Retina (tissue), 1 donor: ENCODE measurements at regions not wholly inside any gene's neighbourhood (a gene's known extent, or its start where the extent isn't known, plus 50 kb on each side); places are given as distances from the start of the nearest gene placed in this dataset.
A peak's percentile ranks its signal among the peaks of the same experiment; 100 is the strongest.
"Not testable (repeated sequence)": the region's sequence is repeated elsewhere in the genome, so short reads cannot be mapped to it uniquely, and the experiment has no call there.

Source experiments
- DNase-seq: peaks from one replicate; pipeline ENCODE4 v3.0.0-alpha.2; 2016

GRCh38 chr7:54292171-54292925, 249.8 kb upstream of the VSTM2A start:
- DNase-seq: peak; percentile 49

DNA sequence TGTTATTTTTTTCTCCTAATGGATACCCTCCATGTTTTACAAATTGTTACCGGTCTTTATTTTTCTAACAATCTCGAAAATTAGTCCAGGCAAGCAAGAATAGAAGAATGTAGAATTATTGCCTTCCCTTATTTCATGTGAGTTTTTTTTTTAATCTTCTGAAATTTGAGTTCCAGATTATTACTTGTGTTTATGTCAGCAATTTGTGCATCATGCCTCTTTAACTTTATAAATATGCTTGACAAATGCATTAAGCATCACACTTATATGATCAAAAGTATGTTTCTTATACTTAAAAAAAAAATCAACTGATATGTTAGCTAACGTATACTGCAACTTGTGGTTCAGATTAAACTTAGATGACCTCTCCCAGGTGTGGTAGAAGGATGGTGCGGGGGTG, 242.7 kb upstream of the VSTM2A start:
- DNase-seq: no peak

DNA sequence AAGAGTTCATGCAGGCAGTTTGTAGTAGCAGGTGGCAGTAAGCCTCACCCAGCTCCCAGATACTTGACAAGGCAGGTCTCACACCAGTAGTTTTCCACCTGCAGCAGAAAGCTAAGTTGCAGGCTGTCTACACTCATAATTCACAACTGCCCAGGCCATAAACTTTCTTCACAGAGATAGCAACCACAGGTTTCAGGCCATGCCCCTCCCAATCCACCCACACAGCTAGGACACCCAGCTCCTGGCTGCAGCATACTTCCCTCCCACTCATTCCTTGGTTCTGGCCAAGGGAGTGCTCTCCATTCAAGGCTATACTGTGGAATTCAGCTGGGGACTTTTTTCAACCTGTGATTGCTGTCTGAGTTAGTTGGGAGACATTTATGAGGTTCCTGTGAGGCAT, 226.2 kb upstream of the VSTM2A start:
- not testable (repeated sequence) for DNase-seq

- DNase-seq: no peak
These were observed 215.5 kb upstream of the VSTM2A start for GRCh38 chr7:54326592-54327167.

- peak; percentile 37 for DNase-seq
These were observed 211.9 kb upstream of the VSTM2A start for GRCh38 chr7:54330216-54330800.

DNA sequence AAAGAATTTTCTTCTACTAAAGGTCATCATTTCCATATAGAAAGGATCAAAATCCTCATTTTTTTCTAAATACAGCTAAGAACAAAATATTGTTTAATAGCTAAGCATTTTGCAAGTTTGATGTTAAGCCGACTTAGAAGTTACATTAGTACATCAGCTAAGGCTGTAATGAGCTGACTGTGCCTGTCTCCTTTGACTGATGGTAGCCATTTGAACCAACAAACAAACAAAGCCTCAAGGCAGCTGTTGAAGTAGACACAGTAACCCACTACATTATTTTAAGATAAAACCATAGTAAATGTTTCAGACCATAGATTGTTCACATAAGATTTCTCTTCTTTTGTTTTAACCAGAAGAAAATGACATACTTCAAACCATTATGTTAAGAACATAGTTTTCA, 210.9 kb upstream of the VSTM2A start:
- no peak for DNase-seq

- no peak for DNase-seq
These were observed 209.9 kb upstream of the VSTM2A start for GRCh38 chr7:54332301-54332700.

DNA sequence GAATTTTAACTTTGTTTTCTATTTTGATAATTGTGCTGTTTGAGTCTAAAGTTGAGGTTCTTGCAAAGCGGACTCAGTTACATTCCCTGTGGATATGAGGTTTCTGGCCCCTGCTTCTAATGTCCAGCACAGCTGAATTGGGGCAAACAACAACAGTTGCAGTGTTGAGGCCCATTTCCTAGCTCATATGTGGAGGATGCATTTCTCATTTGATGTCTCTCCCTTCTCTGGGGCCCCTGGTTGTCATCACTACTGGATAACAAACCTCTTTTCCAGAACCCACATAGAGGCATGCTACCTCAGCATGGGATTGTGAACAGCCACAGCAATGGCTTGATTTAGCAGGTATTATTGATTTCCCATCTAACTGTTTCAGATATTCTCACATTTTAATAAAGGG, 208.2 kb upstream of the VSTM2A start:
- DNase-seq: no peak

- no peak for DNase-seq
These were observed 205.4 kb upstream of the VSTM2A start for GRCh38 chr7:54336800-54337199.

GRCh38 chr7:54337466-54337865, 204.7 kb upstream of the VSTM2A start:
- DNase-seq: no peak

- no peak for DNase-seq
These were observed 203.9 kb upstream of the VSTM2A start for GRCh38 chr7:54338319-54338718.

GRCh38 chr7:54339073-54339472, 203.1 kb upstream of the VSTM2A start:
- no peak for DNase-seq

- no peak for DNase-seq
These were observed 199.7 kb upstream of the VSTM2A start for GRCh38 chr7:54342458-54342857.

DNA sequence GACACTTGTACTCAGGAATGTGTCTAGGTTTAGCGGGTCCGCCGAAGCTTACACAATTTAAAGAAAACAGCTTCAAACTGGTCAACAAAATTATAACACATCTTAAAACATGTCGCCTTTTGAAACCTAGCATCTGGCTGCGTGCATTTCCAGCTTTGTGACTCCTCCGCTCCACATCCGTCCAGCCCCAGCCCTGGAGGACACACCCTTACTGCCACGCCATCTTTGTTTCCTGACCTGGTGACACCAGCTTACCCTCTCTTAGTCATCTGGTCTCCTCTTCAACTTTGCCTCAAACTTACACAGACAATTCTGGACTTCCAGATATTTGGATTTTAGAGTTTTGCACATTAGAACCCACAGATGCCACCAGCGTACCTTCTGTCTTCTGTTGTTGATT, 198.7 kb upstream of the VSTM2A start:
- DNase-seq: no peak

GRCh38 chr7:54345746-54346145, 196.4 kb upstream of the VSTM2A start:
- no peak for DNase-seq

GRCh38 chr7:54349229-54349628, 192.9 kb upstream of the VSTM2A start:
- DNase-seq: no peak

GRCh38 chr7:54354436-54354835, 187.7 kb upstream of the VSTM2A start:
- DNase-seq: no peak

DNA sequence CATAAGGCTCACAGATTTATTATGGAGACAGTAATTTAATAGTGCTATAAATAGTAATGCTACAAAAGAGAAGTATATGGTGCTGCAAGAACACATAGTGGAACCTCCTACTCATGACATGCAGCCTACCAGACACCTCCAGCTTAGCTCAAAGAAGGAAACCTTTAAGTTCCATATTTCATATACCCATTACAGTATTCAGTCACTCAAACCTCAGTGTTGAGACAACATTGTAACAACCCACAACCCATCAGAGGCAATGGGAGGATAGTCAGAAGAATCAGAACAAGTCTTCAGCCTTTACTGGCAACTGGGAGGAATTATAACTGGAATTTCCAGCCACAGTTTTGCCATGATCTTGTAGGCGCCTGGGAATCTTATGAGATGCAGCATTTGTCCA, 186.3 kb upstream of the VSTM2A start:
- DNase-seq: no peak

DNA sequence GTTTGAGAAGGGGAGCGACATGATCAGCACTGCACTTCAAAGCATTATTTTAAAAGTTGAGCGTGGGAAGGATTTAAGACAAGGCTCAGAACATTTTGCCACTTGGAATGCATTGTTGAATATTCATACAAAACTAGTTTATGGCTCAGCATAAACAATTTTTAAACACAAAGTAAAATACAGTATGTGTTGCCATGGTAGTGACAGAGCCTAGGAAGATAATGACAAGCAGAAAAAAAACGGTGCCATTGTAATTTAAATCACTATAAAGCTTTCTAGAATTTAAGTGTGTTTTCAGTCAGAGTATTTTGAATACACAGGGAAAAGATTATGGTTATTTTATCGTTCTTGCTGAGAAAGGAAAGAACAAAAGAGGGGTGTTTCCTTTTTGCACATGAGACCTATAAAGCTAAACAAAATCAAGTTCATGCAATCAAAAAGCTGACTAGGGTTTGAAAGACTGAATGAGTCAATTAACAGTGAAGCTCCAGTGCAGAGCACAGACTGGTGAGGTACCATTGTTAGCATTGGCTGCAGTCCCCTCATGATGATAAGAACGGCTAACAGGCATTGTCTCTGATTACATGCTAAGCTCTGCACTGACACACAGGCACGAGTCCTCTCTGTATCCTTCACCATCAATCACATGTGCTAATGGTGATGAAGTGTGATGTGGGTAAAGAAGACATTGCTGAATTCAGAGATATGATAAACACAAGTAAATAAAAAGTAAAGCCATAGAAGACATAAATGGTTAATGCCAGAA, 181.9 kb upstream of the VSTM2A start:
- DNase-seq: peak; percentile 39

GRCh38 chr7:54390565-54390964, 151.6 kb upstream of the VSTM2A start:
- DNase-seq: no peak

DNA sequence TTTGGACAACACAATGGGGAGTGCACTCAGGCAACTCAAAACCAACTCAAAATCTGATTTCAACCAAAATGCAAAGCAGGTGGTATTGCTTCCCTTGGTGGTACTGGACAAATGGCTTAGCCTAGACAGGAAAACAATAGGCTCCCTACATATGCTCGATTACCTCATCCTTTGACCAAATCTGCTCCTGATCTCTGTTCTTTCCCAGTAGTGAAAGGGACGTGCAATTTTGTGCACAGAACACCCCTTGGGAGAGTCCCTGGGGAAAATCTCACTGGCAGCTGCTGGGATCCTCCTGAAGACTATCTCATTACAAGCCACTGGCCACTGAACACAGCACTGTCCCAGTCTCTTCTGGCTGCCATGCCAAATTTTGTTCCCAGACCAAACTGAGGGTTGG, 149.2 kb upstream of the VSTM2A start:
- DNase-seq: no peak

DNA sequence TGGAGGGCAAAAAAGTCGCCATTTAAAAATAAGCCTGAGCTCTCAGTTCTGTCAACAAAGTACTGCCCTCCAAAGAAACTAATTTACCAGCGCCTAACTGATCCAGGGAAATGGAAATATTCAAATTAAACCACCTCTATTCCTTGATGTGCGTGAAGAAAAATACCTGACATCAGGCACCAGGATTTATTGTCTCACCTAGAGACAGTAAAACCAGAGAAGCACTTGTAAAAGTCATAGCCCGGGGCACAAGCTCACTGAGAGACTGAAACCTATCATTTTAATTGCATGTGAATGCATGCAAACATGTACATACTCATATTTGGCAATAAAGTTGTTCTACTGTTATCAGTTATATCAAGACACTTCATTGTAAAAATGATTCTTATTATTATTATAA, 147.3 kb upstream of the VSTM2A start:
- peak; percentile 45 for DNase-seq

DNA sequence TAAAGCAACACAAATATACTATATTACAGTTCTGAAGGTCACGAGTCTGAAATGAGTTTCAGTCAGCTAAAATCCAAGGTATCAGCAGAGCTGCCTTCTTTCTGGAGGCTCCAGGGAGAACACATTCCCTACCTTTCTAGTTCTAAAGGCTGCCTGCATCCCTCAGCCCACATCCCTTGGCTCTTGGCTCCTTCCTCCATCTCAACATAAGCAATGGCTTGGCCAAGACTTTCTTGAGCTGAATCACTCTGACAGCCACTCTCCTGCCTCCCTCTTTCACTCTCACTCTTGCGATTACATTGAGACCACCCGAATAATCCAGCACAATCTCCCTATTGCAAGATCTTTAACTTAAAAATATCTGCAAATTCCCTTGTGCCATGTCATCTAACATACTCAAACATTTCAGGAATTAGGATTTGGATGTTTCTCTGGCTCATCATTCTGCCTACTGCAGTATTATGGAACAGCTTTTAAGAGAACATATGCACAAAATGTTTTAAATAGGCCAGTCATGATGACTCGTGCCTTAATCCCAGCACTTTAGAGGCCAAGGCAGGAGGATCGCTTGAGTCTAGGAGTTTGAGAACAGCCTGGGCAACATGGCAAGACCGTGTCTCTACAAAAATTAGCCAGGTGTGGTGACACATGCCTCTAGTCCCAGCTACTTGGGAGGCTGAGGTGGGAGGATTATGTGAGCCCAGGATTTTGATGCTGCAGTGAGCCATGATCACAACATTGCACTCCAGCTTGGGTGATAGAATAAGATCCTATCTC, 144.2 kb upstream of the VSTM2A start:
- peak; percentile 11 for DNase-seq
